IPS DF 4.7 (cell line): ENCODE measurements at regions not wholly inside any gene's neighbourhood (a gene's known extent, or its start where the extent isn't known, plus 50 kb on each side); places are given as distances from the start of the nearest gene placed in this dataset.
"Not testable (repeated sequence)": the region's sequence is repeated elsewhere in the genome, so short reads cannot be mapped to it uniquely, and the experiment has no call there.

ENCODE experiments used
- DNase-seq: peaks from one replicate; pipeline ENCODE4 v3.0.0-alpha.2; 2013; ENCODE audit warnings: low spot score; ENCODE audit errors: extremely low read depth

DNA sequence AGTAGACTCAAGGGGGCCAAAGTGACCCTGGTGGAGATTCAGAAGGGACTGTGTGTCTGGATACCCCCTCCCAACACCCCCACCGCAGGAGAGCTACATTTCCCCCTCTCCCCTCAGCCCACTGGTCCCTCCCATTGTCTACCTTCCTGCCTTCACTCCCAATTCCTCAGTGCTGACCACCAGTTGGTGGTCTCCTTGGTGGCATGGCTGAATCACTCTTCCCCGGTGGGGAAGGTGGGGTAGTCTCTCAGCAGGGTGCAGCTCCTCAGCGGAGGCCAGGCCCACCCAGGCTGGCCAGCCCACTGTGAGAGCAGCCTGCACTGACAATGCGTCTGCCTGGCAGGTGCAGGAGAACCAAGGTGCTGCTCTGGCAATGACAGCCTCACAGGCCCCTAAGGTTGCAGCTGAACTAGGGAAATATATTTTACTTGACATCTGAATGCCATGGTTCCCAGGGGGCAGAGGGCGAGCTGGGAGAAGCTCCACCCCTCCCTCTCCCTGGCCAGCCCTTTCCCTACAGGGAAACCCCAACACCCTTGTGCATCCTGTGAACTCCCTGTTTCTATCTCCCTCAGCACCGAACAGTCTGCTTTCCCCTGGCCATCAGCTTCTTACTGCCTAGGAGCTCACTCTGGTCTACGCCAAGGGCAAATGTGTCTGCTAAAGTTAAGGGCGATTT lies 62.6 kb upstream of the PAX8 start:
- DNase-seq, result no peak

GRCh38 chr2:113337809-113338208 lies 59.1 kb upstream of the PAX8 start:
- no peak for DNase-seq

DNA sequence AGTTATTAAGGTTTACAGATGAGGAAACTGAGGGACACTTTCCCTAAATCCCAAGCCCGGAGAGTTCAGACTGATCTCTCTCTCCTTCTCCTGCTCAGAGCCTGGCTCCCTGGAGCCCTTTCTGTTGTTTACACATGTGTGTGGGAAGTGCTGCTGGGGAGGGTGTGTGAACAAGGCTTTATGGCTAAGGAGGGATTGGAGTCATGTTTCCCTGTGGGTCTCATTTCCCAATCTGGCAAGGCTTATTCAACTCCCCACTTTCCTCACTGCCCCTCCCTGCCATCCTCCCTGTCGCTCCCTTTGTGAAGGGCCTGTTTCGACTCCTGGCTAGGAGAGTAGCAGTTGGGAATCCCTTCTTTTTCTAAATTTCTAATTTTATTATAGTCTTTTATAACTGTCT lies 57.3 kb upstream of the PAX8 start:
- not testable (repeated sequence) for DNase-seq

DNA sequence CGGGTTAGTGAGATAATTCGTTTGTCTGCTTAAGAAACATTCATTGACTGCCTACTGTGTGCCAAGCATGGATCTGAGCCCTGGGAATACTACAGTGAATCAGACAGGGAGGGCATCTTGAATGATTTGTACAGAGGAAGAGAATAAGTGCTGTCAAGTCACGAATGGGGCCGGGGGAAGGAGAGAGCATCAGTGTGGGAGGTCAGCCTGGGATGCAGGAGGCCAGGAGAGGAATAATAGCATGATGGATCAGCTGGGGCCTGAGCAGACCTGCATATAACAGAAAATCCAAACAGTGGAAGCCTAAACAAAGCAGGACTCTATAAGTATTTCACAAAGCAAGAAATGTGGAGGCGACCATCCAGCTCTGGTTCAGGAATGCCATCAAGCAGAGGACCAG lies 55.4 kb upstream of the PAX8 start:
- DNase-seq, result no peak

GRCh38 chr2:113333735-113334134 lies 55.0 kb upstream of the PAX8 start:
- DNase-seq, result not testable (repeated sequence)

- DNase-seq, result not testable (repeated sequence)
Measured at GRCh38 chr2:113330060-113330767, 51.5 kb upstream of the PAX8 start.

- DNase-seq, result not testable (repeated sequence)
Measured at GRCh38 chr2:113328973-113329372, 50.3 kb upstream of the PAX8 start.

GRCh38 chr2:113328572-113328971 lies 49.9 kb upstream of the PAX8 start:
- DNase-seq, result not testable (repeated sequence)
